Testis (tissue), 2 donors: ENCODE measurements at regions not wholly inside any gene's neighbourhood (a gene's known extent, or its start where the extent isn't known, plus 50 kb on each side); places are given as distances from the start of the nearest gene placed in this dataset.

ENCODE experiments used
- POLR2A ChIP-seq: fragments of 450-650 bp; IDR thresholded peaks from one replicate; pipeline ENCODE4 v1.6.1; 2017; ENCODE audit warnings: antibody characterized with exemption, mild to moderate bottlenecking, moderate library complexity
- TF ChIP-seq, protein P1 (sequence below), 3 experiments: fragments of 450-650 bp in 2 of 3; fragments of 200-600 bp in 1 of 3; sonication (generic) in 1 of 3; IDR thresholded peaks; one replicate each; pipeline ENCODE4 v1.5.1; 2016 to 2019; ENCODE audit warnings: antibody characterized with exemption in 3 of 3, mild to moderate bottlenecking in 2 of 3, moderate library complexity in 1 of 3

DNA sequence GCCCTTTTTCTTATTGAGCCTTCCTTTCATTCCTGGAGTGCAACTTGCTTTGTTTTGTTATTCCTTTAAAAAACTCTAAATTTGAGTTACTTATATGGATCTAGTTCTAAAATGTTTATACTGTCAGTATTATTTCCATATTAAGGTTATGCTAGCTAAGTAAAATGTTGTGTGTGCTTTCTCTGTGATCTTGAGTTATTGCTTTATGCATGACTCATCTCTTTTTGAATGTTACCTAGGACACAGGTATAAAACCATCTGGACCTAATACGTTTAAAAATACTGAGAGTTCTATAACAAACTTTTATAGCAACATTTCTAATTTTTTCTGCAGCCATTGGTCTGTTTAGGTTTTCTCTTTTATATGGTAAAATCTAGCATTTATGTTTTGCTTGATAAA lies 132.8 kb upstream of the LGR5 start:
- TF ChIP-seq, protein P1, sequence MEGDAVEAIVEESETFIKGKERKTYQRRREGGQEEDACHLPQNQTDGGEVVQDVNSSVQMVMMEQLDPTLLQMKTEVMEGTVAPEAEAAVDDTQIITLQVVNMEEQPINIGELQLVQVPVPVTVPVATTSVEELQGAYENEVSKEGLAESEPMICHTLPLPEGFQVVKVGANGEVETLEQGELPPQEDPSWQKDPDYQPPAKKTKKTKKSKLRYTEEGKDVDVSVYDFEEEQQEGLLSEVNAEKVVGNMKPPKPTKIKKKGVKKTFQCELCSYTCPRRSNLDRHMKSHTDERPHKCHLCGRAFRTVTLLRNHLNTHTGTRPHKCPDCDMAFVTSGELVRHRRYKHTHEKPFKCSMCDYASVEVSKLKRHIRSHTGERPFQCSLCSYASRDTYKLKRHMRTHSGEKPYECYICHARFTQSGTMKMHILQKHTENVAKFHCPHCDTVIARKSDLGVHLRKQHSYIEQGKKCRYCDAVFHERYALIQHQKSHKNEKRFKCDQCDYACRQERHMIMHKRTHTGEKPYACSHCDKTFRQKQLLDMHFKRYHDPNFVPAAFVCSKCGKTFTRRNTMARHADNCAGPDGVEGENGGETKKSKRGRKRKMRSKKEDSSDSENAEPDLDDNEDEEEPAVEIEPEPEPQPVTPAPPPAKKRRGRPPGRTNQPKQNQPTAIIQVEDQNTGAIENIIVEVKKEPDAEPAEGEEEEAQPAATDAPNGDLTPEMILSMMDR (IDR thresholded peaks at IDR 0.05): no peak
- TF ChIP-seq POLR2A: no peak
